ENCODE measurements at regions not wholly inside any gene's neighbourhood (a gene's known extent, or its start where the extent isn't known, plus 50 kb on each side); places are given as distances from the start of the nearest gene placed in this dataset.

- 76% methylated on average over 18 of the region's 18 CpGs for WGBS
- DNase-seq (ENCODE audit: extremely low spot score) = no peak
- Histone ChIP-seq H3K4me1 (ENCODE audit: insufficient read depth) (no peaks in the 10 kb centered on the region), H3K27ac (ENCODE audit: low read depth) (no peak overlapping the region), H3K4me3 (ENCODE audit: low read depth, low read length) (no peak overlapping the region), H3K36me3 (ENCODE audit: insufficient read depth) (no peaks in the 10 kb centered on the region)
Measured at GRCh38 chr15:70212286-70212962, 114.7 kb upstream of the TLE3 start.

- 85% methylated on average over 6 of the region's 6 CpGs for WGBS
- no peak for DNase-seq (ENCODE audit: extremely low spot score)
Measured at GRCh38 chr15:70210528-70210927, 112.8 kb upstream of the TLE3 start.

GRCh38 chr15:70210076-70210475, 112.4 kb upstream of the TLE3 start:
- H3K4me1 ChIP-seq (ENCODE audit: insufficient read depth) = no peaks in the 10 kb centered on the region
- H3K27ac ChIP-seq (ENCODE audit: low read depth) = no peak overlapping the region
- no peaks in the 10 kb centered on the region for H3K36me3 ChIP-seq (ENCODE audit: insufficient read depth)
- WGBS = 90% methylated on average over 2 of the region's 2 CpGs
- no peak for DNase-seq (ENCODE audit: extremely low spot score)
- H3K4me3 ChIP-seq (ENCODE audit: low read depth, low read length) = no peak overlapping the region

More at GRCh38 chr15:70210528-70210927, 112.8 kb upstream of the TLE3 start:
- Histone ChIP-seq H3K36me3 (ENCODE audit: insufficient read depth) (no peaks in the 10 kb centered on the region), H3K27ac (ENCODE audit: low read depth) (no peak overlapping the region), H3K4me3 (ENCODE audit: low read depth, low read length) (no peak overlapping the region), H3K4me1 (ENCODE audit: insufficient read depth) (no peaks in the 10 kb centered on the region)

GRCh38 chr15:70209499-70209898, 111.8 kb upstream of the TLE3 start:
- no peaks in the 10 kb centered on the region for H3K4me1 ChIP-seq (ENCODE audit: insufficient read depth)
- no peak overlapping the region for H3K4me3 ChIP-seq (ENCODE audit: low read depth, low read length)
- no peak for DNase-seq (ENCODE audit: extremely low spot score)
- H3K27ac ChIP-seq (ENCODE audit: low read depth) = no peak overlapping the region
- H3K36me3 ChIP-seq (ENCODE audit: insufficient read depth) = no peaks in the 10 kb centered on the region
- WGBS = 96% methylated on average over 5 of the region's 5 CpGs

GRCh38 chr15:70208332-70208731, 110.6 kb upstream of the TLE3 start:
- no peak for DNase-seq (ENCODE audit: extremely low spot score)
- H3K36me3 ChIP-seq (ENCODE audit: insufficient read depth) = no peaks in the 10 kb centered on the region
- 95% methylated on average over 3 of the region's 3 CpGs for WGBS
- H3K4me3 ChIP-seq (ENCODE audit: low read depth, low read length) = no peak overlapping the region
- no peaks in the 10 kb centered on the region for H3K4me1 ChIP-seq (ENCODE audit: insufficient read depth)
- no peak overlapping the region for H3K27ac ChIP-seq (ENCODE audit: low read depth)

GRCh38 chr15:70206668-70207067, 109.0 kb upstream of the TLE3 start:
- Histone ChIP-seq H3K36me3 (ENCODE audit: insufficient read depth) (no peaks in the 10 kb centered on the region), H3K4me1 (ENCODE audit: insufficient read depth) (no peaks in the 10 kb centered on the region), H3K27ac (ENCODE audit: low read depth) (no peak overlapping the region), H3K4me3 (ENCODE audit: low read depth, low read length) (no peak overlapping the region)
- DNase-seq (ENCODE audit: extremely low spot score) = no peak
- WGBS = 83% methylated on average over 5 of the region's 5 CpGs

- 98% methylated on average over 1 of the region's 1 CpG for WGBS
- no peak for DNase-seq (ENCODE audit: extremely low spot score)
- H3K27ac ChIP-seq (ENCODE audit: low read depth) = no peak overlapping the region
- H3K36me3 ChIP-seq (ENCODE audit: insufficient read depth) = no peaks in the 10 kb centered on the region
- no peaks in the 10 kb centered on the region for H3K4me1 ChIP-seq (ENCODE audit: insufficient read depth)
- no peak overlapping the region for H3K4me3 ChIP-seq (ENCODE audit: low read depth, low read length)
Measured at GRCh38 chr15:70204652-70205051, 106.9 kb upstream of the TLE3 start.

- DNase-seq (ENCODE audit: extremely low spot score) = no peak
- Histone ChIP-seq H3K27ac (ENCODE audit: low read depth) (no peak overlapping the region), H3K4me1 (ENCODE audit: insufficient read depth) (no peaks in the 10 kb centered on the region), H3K36me3 (ENCODE audit: insufficient read depth) (no peaks in the 10 kb centered on the region), H3K4me3 (ENCODE audit: low read depth, low read length) (no peak overlapping the region)
- WGBS = 91% methylated on average over 8 of the region's 8 CpGs
Measured at GRCh38 chr15:70203981-70204560, 106.4 kb upstream of the TLE3 start.

- 59% methylated on average over 2 of the region's 2 CpGs for WGBS
- no peaks in the 10 kb centered on the region for H3K4me1 ChIP-seq (ENCODE audit: insufficient read depth)
Measured at GRCh38 chr15:70202756-70203155, 105.0 kb upstream of the TLE3 start.

GRCh38 chr15:70201425-70201775, 103.7 kb upstream of the TLE3 start:
- Histone ChIP-seq H3K4me1 (ENCODE audit: insufficient read depth) (no peaks in the 10 kb centered on the region), H3K27ac (ENCODE audit: low read depth) (no peak overlapping the region), H3K4me3 (ENCODE audit: low read depth, low read length) (no peak overlapping the region), H3K36me3 (ENCODE audit: insufficient read depth) (no peaks in the 10 kb centered on the region)
- WGBS = 87% methylated on average over 6 of the region's 6 CpGs
- no peak for DNase-seq (ENCODE audit: extremely low spot score)

More at GRCh38 chr15:70202756-70203155, 105.0 kb upstream of the TLE3 start:
- no peak for DNase-seq (ENCODE audit: extremely low spot score)
- Histone ChIP-seq H3K4me3 (ENCODE audit: low read depth, low read length) (no peak overlapping the region), H3K27ac (ENCODE audit: low read depth) (no peak overlapping the region), H3K36me3 (ENCODE audit: insufficient read depth) (no peaks in the 10 kb centered on the region)

- Histone ChIP-seq H3K4me1 (ENCODE audit: insufficient read depth) (no peaks in the 10 kb centered on the region), H3K36me3 (ENCODE audit: insufficient read depth) (no peaks in the 10 kb centered on the region), H3K27ac (ENCODE audit: low read depth) (no peak overlapping the region), H3K4me3 (ENCODE audit: low read depth, low read length) (no peak overlapping the region)
- 62% methylated on average over 23 of the region's 23 CpGs for WGBS
- no peak for DNase-seq (ENCODE audit: extremely low spot score)
Measured at GRCh38 chr15:70200511-70201424, 103.1 kb upstream of the TLE3 start.

- Histone ChIP-seq H3K4me1 (ENCODE audit: insufficient read depth) (no peaks in the 10 kb centered on the region), H3K4me3 (ENCODE audit: low read depth, low read length) (no peak overlapping the region), H3K27ac (ENCODE audit: low read depth) (no peak overlapping the region), H3K36me3 (ENCODE audit: insufficient read depth) (no peaks in the 10 kb centered on the region)
- no peak for DNase-seq (ENCODE audit: extremely low spot score)
- 74% methylated on average over 18 of the region's 18 CpGs for WGBS
Measured at GRCh38 chr15:70199540-70200410, 102.1 kb upstream of the TLE3 start.

GRCh38 chr15:70199124-70199482, 101.4 kb upstream of the TLE3 start:
- no peak for DNase-seq (ENCODE audit: extremely low spot score)
- Histone ChIP-seq H3K27ac (ENCODE audit: low read depth) (no peak overlapping the region), H3K4me1 (ENCODE audit: insufficient read depth) (no peaks in the 10 kb centered on the region), H3K4me3 (ENCODE audit: low read depth, low read length) (no peak overlapping the region), H3K36me3 (ENCODE audit: insufficient read depth) (no peaks in the 10 kb centered on the region)
- WGBS = 90% methylated on average over 4 of the region's 4 CpGs
